GM21390 (cell line): ENCODE measurements at regions not wholly inside any gene's neighbourhood (a gene's known extent, or its start where the extent isn't known, plus 50 kb on each side); places are given as distances from the start of the nearest gene placed in this dataset.

Experiments used
- ATAC-seq: cut with Tn5 transposase; IDR thresholded peaks from one replicate; pipeline ENCODE4 v1.9.1; 2021; ENCODE audit not compliant: unreplicated experiment

DNA sequence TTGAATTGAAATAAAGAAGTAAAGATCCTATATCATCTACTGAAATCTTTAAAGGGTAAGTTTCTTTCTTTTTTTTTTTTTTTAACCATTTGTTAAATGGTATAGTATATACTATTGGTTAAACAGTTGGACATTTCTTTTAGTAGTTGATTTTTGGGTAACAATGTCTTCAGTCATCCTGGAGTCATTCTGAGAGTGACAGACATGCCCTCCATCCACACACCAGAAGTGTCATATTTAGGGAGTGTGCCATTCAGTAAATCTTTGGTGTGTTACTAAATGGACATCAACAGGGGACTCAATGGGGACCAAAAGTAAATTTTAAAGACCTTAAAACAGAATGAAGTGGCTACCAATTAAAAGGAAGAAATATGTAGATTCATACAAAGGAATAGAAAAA, 50.8 kb upstream of the SLC39A10 start:
- no peak for ATAC-seq

DNA sequence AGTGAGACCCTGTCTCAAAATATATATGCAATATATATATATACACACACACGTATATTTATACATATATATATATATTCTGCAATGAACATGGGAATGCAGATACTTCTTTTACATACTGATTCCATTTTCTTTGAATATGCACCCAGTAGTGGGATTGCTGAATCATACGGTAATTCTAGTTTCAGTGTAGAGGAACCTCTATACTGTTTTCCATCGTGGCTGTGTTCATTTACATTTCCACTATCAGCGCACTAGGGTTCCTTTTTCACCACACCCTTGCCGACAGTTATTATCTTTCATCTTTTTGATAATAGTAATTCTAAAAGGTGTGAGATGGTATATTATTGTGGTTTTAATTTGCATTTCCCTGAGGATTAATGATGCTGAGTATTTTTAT, 52.3 kb upstream of the SLC39A10 start:
- ATAC-seq: no peak

GRCh38 chr2:195603998-195604397, 53.0 kb upstream of the SLC39A10 start:
- no peak for ATAC-seq

- no peak for ATAC-seq
Observed at GRCh38 chr2:195603408-195603807, 53.6 kb upstream of the SLC39A10 start.

DNA sequence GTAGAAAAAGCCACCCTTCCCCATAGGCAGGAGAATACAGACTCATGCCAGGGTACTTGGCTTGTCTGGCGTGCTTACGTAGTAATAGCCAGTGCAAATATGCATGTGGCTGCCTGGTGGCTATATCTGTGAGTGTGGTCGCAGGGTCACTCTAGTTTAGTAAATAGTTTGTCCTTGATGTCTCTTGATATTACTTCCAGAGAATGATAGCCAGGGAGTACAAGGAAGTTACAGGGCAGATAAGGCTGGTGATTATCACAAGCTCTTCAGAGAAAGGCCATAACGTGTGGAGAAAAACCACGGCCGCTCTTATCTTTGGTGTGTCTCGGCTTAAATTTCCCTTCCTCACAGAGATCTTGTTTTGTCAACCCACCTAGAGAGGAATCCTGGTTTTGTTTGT, 54.3 kb upstream of the SLC39A10 start:
- ATAC-seq: no peak

DNA sequence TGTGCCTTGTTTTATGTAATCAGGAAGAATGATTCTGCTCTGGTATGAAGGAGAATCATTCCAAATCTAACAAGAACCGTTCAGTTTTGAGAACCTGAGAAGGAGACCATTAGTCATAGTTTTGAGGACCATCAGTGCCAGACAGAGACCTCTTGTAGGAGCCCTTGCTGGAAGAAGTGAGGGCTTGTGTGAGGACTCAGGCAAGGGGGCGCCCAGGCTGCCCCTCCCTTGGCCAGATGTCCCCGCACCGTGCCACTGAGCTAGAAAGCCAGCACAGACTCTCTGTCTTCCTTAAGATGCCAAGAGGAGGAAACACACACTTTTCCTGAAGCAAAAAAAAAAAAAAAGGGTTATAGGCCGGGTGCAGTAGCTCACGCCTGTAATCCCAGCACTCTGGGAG, 55.7 kb upstream of the SLC39A10 start:
- ATAC-seq: no peak

GRCh38 chr2:195600778-195601177, 56.2 kb upstream of the SLC39A10 start:
- ATAC-seq: no peak

DNA sequence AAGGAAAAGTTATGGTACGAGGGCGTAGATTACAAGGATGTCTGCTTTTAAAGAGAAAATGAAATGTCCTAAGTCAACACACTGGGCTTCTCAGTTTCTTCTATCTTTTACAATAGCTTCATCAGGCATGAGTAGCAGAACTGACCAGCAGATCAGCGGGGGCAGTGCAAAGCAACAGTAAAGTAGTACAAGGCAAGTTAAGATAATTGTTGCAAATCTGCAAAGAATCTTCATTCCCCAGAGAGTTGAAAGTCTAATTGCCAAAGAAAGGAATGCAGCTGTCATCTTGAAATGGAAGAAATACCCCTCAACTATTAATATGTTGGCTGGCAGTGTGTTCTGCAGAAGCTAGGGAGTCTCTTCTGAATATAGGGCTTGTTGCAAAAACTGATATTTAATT, 60.2 kb upstream of the SLC39A10 start:
- no peak for ATAC-seq

GRCh38 chr2:195595825-195596224, 61.2 kb upstream of the SLC39A10 start:
- no peak for ATAC-seq

GRCh38 chr2:195594919-195595694, 61.9 kb upstream of the SLC39A10 start:
- ATAC-seq: no peak

- ATAC-seq: peak; percentile 68
Observed at GRCh38 chr2:195594248-195594647, 62.8 kb upstream of the SLC39A10 start.

DNA sequence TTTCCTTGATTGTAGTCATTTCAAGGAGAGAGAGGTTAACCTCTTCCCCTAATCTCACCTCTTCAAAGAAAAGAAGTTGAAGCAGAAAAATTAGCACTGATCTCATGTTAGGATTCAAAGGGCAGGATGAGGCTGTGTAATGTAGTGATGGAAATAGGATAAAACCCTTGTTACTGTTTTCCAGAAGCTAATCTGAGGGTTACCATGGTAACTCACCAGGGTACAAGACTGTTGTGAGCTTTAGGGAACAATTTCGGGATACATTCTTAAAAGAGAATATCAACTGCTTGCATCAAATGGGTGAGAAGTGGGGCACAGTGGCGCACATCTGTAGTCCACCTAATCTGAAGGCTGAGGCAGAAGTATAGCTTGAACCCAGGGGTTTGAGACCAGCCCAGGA, 64.9 kb upstream of the SLC39A10 start:
- no peak for ATAC-seq

GRCh38 chr2:195590861-195591205, 66.2 kb upstream of the SLC39A10 start:
- no peak for ATAC-seq

- ATAC-seq: no peak
Observed at GRCh38 chr2:195590199-195590860, 66.7 kb upstream of the SLC39A10 start.

DNA sequence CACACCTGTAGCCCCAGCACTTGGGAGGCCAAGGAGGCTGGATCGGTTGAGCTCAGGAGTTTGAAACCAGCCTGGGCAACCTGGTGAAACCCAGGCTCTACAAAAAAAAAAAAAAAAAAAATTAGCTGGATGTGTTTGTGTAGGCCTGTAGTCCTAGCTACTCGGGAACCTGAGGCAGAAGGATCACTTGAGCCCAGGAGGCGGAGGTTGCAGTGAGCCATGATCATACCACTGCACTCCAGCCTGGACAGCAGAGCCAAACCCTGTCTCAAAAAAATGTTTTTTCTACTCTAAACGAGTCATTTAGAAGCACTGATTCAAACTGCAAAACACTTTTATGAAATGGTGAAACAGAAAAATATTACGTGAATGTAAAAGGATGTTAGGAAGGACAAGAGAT, 69.1 kb upstream of the SLC39A10 start:
- no peak for ATAC-seq

DNA sequence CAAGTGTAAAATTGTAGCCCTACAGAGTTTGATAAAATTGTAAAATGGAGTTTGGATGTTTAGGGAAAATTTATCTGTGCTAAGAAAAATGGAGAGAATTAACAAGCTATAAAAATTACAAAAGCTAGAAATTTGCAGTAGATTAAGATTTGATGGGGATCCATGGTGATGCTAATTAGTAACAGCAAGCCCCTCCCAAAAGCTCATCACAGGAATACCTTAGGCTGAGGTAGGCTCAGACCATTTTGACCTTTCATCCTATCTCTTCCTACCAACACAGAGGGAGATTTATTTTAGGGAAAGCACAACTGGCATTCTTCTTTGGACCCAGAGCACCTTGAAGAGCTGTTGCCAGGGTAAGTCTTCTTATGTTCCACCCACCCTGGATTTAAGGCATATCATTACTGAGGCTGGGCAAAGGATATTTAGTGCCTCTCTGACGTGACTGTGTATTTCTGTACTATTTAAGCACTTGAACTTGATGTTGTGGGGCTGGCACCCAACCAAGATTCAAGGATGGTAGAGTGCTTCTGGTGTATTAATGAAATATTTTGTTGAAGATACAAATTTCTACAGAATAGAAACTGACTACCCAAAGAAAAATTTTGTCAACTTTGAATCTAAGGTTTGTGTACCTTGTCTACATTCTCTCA, 70.8 kb upstream of the SLC39A10 start:
- no peak for ATAC-seq

DNA sequence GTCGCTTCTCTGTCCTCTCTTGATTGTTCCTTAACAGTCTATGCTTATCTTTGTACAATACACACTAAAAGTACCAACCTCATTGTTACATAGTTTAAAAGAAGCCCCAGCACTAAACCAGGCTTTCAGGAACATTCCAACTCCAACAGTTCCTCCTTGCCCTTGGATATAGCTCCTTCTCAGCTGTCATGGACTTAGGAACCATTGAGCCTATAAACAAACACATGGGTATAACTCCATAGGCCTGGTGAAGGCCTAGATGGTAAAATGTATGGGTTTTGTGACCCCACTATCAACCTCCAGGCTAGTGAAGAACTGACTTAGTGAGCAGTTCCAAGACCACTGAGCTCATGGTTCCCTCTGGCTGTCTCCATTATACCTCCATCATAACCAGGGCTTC, 74.8 kb upstream of the SLC39A10 start:
- no peak for ATAC-seq

DNA sequence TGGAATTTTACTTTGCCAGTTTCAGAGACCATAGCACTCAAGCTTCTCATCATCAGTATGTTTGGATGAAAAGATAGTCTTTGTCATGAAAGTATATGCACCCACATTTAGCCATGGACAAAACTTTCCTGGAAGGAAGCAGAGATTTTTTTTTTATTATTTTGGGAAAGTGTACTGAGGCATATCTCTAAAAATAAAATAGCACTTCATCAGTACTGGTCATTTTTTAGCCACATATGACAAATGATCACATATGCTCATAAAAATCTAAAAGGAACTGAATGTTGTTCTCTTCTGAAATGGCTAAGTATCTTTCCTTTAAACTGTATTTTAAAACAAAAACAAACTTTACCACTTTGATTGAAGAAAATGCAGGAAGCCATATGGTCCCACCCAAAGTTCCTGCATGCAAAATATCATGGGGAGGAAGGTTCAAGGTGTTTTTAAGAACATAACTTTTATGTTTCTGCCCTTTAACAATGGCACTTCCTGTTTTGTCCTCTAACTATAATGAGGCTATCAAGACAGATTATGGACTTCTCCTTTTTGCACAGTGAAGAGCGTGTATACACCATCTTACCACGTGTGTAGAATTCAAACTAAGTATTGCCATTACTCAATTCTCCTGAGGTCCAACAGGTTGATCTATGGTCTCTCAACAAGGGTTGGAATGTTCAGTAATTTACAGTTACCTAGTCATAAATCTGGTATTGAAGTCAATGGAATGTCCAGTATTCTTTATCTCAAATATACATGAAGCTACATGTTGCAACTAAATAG, 77.1 kb upstream of the SLC39A10 start:
- peak; percentile 54 for ATAC-seq

DNA sequence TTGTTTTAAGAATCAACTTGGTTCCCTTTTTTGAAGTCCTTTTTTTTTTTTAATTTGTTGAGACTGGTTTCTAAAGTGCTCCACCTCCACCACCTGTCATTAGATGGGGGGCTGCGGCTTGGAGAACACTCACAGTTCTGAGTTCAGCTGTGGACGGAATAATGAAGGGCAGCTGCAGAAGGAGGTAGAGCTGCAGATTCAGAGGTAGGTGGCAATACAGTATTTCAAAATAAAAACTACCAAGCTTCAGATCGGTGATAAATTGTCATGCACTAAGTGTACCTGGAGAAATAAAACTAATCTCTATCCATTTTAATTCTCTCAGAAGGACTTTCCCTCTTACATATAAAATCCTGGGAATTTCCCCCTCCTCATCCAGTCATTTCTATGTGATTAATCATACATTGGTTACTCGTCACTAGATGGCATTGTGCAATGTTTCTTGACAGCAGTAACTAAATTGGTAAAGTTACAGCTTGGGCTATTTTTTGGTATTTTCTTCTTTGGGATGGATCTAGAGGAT, 81.1 kb upstream of the SLC39A10 start:
- peak; percentile 70 for ATAC-seq

DNA sequence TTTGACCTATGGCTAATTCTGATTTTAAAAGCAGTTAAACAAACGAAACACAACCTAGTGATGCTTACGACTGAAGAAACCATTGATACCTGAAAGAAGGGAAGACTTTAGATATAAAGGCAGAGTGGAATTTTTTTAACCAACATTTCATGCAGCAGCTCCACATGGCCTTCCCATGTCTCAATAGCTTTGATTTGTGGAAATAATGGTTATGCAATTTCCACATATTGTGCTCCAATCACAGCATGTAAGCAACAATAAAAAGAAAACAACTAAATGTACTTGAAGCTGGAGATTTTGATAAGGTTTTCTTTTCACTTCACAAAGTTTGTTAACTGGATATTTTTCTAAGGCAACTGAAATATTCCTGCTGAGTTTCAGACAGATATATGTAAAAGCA, 82.0 kb upstream of the SLC39A10 start:
- no peak for ATAC-seq

- no peak for ATAC-seq
Observed at GRCh38 chr2:195574312-195574711, 82.7 kb upstream of the SLC39A10 start.
